Panc1 (cell line): ENCODE measurements at regions not wholly inside any gene's neighbourhood (a gene's known extent, or its start where the extent isn't known, plus 50 kb on each side); places are given as distances from the start of the nearest gene placed in this dataset.

Experiments
- CTCF ChIP-seq: fragments of 450-650 bp; IDR thresholded peaks from 2 replicates; pipeline ENCODE4 v1.5.1; 2017; ENCODE audit warnings: mild to moderate bottlenecking
- POLR2AphosphoS5 ChIP-seq: IDR thresholded peaks from 2 replicates; pipeline ENCODE4 v1.6.1; 2012; ENCODE audit warnings: mild to moderate bottlenecking, low read depth, low read length, moderate library complexity
- REST ChIP-seq, 2 experiments: IDR thresholded peaks; 2 replicates each; pipeline ENCODE4 v1.6.1; 2011 to 2012; ENCODE audit warnings: low read depth in 2 of 2, control low read depth in 1 of 2, low read length in 1 of 2, mild to moderate bottlenecking in 1 of 2, moderate library complexity in 1 of 2; ENCODE audit not compliant: insufficient read depth in 1 of 2
- SIN3A ChIP-seq: IDR thresholded peaks from 2 replicates; pipeline ENCODE4 v1.6.1; 2012; ENCODE audit warnings: low read depth, mild to moderate bottlenecking, low read length, moderate library complexity, borderline replicate concordance; ENCODE audit not compliant: insufficient read depth
- TCF7L2 ChIP-seq: IDR thresholded peaks from 2 replicates; pipeline ENCODE4 v1.6.1; 2011; ENCODE audit warnings: mild to moderate bottlenecking, low read depth, low read length, inconsistent platforms

GRCh38 chr2:236965021-236965840, 120.5 kb upstream of the COPS8 start:
- TF ChIP-seq CTCF (no peak), POLR2AphosphoS5 (no peak), SIN3A (no peak), REST (IDR thresholded peaks at IDR 0.05; ENCODE audit: insufficient read depth in 1 of 2, low read depth in 2 of 2, low read length in 1 of 2) (no peak), TCF7L2 (no peak)
